Adrenal gland (tissue), 9 donors: ENCODE measurements at regions not wholly inside any gene's neighbourhood (a gene's known extent, or its start where the extent isn't known, plus 50 kb on each side); places are given as distances from the start of the nearest gene placed in this dataset.

Experiments
- DNase-seq, 7 donors: peaks; one replicate each; pipeline ENCODE4 v3.0.0-alpha.2; 2019 to 2020
- H3K27ac ChIP-seq, 5 donors: fragments of 200-600 bp; sonication (generic) in 4 of 5; 1 replicate in 3 of 5; 2 replicates in 2 of 5; pipeline versions ENCODE4 v1.5.1 to v1.8.0; 2016 to 2020; ENCODE audit warnings: mild to moderate bottlenecking in 1 of 5
- H3K27me3 ChIP-seq: fragments of 200-600 bp; 2 replicates; pipeline ENCODE4 v1.8.0; 2021
- H3K36me3 ChIP-seq, 2 donors: fragments of 200-600 bp; replicated peaks in 1 of 2; 1 replicate in 1 of 2; 2 replicates in 1 of 2; pipeline versions ENCODE4 v1.5.1 to v1.8.0; 2018 to 2022
- H3K4me1 ChIP-seq, 2 donors: fragments of 200-600 bp; replicated peaks in 1 of 2; 1 replicate in 1 of 2; 2 replicates in 1 of 2; pipeline versions ENCODE4 v1.5.1 to v1.8.0; 2018 to 2021
- H3K4me3 ChIP-seq, 4 donors: fragments of 200-600 bp; sonication (generic) in 3 of 4; one replicate each; pipeline ENCODE4 v1.5.1; 2016 to 2018
- H3K9me3 ChIP-seq, 3 donors: fragments of 200-600 bp; sonication (generic) in 1 of 3; replicated peaks in 1 of 3; 1 replicate in 2 of 3; 2 replicates in 1 of 3; pipeline versions ENCODE4 v1.5.1 to v1.8.0; 2016 to 2021
- POLR2A ChIP-seq, 2 donors: fragments of 450-650 bp; IDR thresholded peaks; one replicate each; pipeline ENCODE4 v1.6.1; 2017; ENCODE audit warnings: antibody characterized with exemption in 2 of 2, mild to moderate bottlenecking in 2 of 2, moderate library complexity in 1 of 2
- WGBS, 4 donors: extraction: QIAGEN DNeasy Blood & Tissue Kit in 2 of 4; methylation state at CpG; one replicate each; pipeline versions ENCODE4 v1.1.5 to v1.1.7; 2013 to 2017; 5-methylcytosine and 5-hydroxymethylcytosine counted together
- intact Hi-C, 2 donors: fragments of 100-400 bp; cut with DNase I; formaldehyde crosslinking; loops; one replicate each; pipeline versions ENCODE4 v1.14.1 to v1.15.0; 2022 to 2023
- TF ChIP-seq, protein P1 (sequence below), 6 experiments: fragments of 450-650 bp in 4 of 6; fragments of 200-600 bp in 2 of 6; sonication (generic) in 1 of 6; IDR thresholded peaks; 1 replicate in 5 of 6; 2 replicates in 1 of 6; pipeline versions ENCODE4 v1.5.1 to v1.8.0; 2016 to 2021; ENCODE audit warnings: antibody characterized with exemption in 6 of 6, mild to moderate bottlenecking in 2 of 6, moderate library complexity in 1 of 6
- donor health status: healthy with polysubstance abuse.
- donor health status: Bipolar disorder and iron deficiency.
- donor health status: DM: yes; HTN: yes; CAD: no.
- donor health status: DM: no; HTN: no; CAD: no.
- donor health status: DM: no; HTN: no; CAD: no.

DNA sequence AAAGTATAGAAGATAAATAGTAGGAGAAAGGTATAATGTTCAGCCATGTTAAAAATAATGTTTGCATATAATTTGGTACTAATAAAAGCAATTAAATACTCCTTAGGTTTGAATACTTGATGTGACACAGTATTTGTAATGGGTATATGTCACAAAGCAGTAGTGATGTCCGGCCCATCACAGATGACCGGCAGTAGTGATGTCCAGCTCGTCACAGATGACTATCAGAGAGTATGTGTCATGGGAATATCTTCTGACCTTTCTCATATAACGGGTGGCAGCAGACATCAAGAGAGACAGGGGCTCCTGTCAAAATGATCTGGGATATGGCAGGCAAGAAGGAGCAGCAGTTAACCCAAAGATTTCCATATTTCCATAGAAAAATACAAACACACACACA lies 477.4 kb upstream of the KLF6 start:
- no peaks in the 10 kb centered on the region for H3K27me3 ChIP-seq
- H3K9me3 ChIP-seq = no peaks in the 10 kb centered on the region
- no peak overlapping the region for H3K27ac ChIP-seq
- no peak for TF ChIP-seq POLR2A (IDR thresholded peaks at IDR 0.05)
- WGBS, 4 donors = 80 to 86% (median 85%) methylated on average over 4 of the region's 4 CpGs
- DNase-seq = no peak
- intact Hi-C loops = no loop called here
- H3K4me1 ChIP-seq = peaks cover 7 to 8% of the 10 kb centered on the region in 2 donors
- H3K4me3 ChIP-seq = no peak overlapping the region
- no peaks in the 10 kb centered on the region for H3K36me3 ChIP-seq

DNA sequence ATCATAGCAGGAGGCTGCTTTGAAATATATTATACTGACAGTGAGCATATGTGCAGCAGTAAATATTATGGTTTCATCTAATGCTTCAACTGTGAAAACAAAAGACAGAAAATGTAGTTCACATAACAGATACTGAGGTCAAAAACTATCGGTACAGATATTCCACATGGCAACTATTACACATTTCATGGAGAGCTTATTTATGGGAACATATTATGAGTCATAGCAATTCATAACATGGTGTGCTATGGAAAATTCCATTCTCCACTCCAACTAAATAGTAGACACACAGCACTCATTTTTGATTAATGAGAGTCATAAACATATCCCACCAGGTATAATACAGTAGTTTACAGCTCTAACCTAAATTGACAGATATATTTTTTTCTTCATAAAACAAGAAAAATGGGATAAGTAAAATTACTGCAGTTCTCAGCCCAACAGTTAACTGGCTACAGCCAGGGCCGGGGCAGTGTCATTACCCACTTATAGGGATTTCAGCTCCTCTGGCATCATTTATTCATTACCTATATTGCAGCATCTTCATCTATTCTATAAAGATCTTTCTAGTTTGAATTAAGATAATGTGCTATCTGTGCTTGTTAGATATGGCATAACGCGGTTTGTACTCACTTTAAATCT lies 475.6 kb upstream of the KLF6 start:
- WGBS, 4 donors = 72 to 73% (median 73%) methylated on average over 4 of the region's 4 CpGs
- no peak for DNase-seq
- TF ChIP-seq POLR2A (IDR thresholded peaks at IDR 0.05) = no peak
- TF ChIP-seq, protein P1, sequence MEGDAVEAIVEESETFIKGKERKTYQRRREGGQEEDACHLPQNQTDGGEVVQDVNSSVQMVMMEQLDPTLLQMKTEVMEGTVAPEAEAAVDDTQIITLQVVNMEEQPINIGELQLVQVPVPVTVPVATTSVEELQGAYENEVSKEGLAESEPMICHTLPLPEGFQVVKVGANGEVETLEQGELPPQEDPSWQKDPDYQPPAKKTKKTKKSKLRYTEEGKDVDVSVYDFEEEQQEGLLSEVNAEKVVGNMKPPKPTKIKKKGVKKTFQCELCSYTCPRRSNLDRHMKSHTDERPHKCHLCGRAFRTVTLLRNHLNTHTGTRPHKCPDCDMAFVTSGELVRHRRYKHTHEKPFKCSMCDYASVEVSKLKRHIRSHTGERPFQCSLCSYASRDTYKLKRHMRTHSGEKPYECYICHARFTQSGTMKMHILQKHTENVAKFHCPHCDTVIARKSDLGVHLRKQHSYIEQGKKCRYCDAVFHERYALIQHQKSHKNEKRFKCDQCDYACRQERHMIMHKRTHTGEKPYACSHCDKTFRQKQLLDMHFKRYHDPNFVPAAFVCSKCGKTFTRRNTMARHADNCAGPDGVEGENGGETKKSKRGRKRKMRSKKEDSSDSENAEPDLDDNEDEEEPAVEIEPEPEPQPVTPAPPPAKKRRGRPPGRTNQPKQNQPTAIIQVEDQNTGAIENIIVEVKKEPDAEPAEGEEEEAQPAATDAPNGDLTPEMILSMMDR (IDR thresholded peaks at IDR 0.05) = no peak
- H3K27me3 ChIP-seq = no peaks in the 10 kb centered on the region
- H3K36me3 ChIP-seq = no peaks in the 10 kb centered on the region
- peaks cover 7 to 8% of the 10 kb centered on the region in 2 donors for H3K4me1 ChIP-seq
- intact Hi-C loops = no loop called here
- H3K4me3 ChIP-seq = no peak overlapping the region
- peak overlapping the region in 1 of 5 donors; percentile 44 for H3K27ac ChIP-seq
- H3K9me3 ChIP-seq = no peaks in the 10 kb centered on the region

DNA sequence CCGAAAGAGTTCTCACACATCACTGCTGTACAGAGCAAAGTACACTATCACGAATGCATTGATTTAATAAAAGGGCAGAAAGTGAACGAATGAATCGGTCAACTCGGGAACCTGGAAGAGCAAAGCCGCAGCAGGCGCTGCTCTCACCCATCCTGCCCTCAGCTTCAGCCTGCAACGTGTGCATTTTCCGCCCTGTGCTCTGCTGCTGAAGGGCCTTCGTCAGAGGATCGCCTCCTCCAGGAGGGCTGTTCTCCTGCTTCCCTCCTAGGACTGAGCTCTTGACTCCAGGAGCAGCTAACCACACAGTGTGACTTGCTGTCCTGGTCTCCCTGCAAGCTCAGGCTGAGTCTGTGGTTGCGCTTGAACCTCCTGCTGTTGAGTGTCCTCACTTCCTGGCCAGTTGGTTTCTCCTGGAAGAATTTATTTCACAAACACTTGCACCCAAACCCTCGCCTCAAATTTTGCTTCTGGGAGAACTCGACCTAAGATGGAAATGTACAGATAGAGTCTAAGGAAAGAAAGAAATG lies 473.0 kb upstream of the KLF6 start:
- intact Hi-C loops = no loop called here
- peaks cover 7 to 8% of the 10 kb centered on the region in 2 donors for H3K4me1 ChIP-seq
- no peak overlapping the region for H3K27ac ChIP-seq

GRCh38 chr10:4256971-4257370 lies 472.0 kb upstream of the KLF6 start:
- TF ChIP-seq, protein P1 (IDR thresholded peaks at IDR 0.05) = no peak
- no peak for TF ChIP-seq POLR2A (IDR thresholded peaks at IDR 0.05)
- 85 to 91% (median 87%) methylated on average over 2 of the region's 2 CpGs for WGBS, 4 donors
- H3K36me3 ChIP-seq = no peaks in the 10 kb centered on the region
- no peaks in the 10 kb centered on the region for H3K9me3 ChIP-seq
- DNase-seq = no peak
- no peak overlapping the region for H3K4me3 ChIP-seq
- peaks cover 7 to 8% of the 10 kb centered on the region in 2 donors for H3K4me1 ChIP-seq
- H3K27ac ChIP-seq = no peak overlapping the region
- H3K27me3 ChIP-seq = no peaks in the 10 kb centered on the region
- intact Hi-C loops = no loop called here

More for the DNA sequence above, 473.0 kb upstream of the KLF6 start:
- Histone ChIP-seq H3K27me3 (no peaks in the 10 kb centered on the region), H3K36me3 (no peaks in the 10 kb centered on the region), H3K4me3 (no peak overlapping the region), H3K9me3 (no peaks in the 10 kb centered on the region)
- no peak for DNase-seq
- TF ChIP-seq, protein P1 (IDR thresholded peaks at IDR 0.05) = no peak
- no peak for TF ChIP-seq POLR2A (IDR thresholded peaks at IDR 0.05)
- WGBS, 4 donors = 86 to 93% (median 90%) methylated on average over 14 of the region's 14 CpGs

DNA sequence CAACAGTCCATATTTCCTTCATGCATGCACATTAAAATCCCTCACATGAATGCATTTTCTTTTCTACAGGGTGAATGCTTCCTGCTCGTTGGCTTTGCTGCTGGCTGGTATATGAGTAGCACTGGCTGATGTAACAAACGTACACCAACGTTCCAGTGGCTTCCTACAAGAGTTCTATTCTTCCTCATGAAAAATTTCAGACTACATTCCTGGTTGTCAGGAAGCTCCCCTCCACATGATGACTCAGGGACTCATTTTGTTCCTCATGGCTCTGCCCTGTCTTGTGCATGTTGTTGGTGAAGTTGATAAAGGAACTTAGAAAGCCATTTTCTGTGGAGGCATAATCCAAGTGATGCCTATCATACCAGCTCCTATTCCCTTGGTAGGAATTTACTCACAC lies 470.7 kb upstream of the KLF6 start:
- WGBS, 4 donors = 71 to 87% (median 77%) methylated on average over 3 of the region's 3 CpGs
- intact Hi-C loops = no loop called here
- no peak overlapping the region for H3K27ac ChIP-seq

More for the DNA sequence above, 470.7 kb upstream of the KLF6 start:
- TF ChIP-seq POLR2A (IDR thresholded peaks at IDR 0.05) = no peak
- TF ChIP-seq, protein P1 (IDR thresholded peaks at IDR 0.05) = no peak
- Histone ChIP-seq H3K4me3 (no peak overlapping the region), H3K36me3 (no peaks in the 10 kb centered on the region), H3K27me3 (no peaks in the 10 kb centered on the region), H3K4me1 (peaks cover 7 to 8% of the 10 kb centered on the region in 2 donors), H3K9me3 (no peaks in the 10 kb centered on the region)
- no peak for DNase-seq
